ENCODE measurements at regions not wholly inside any gene's neighbourhood (a gene's known extent, or its start where the extent isn't known, plus 50 kb on each side); places are given as distances from the start of the nearest gene placed in this dataset.

DNA sequence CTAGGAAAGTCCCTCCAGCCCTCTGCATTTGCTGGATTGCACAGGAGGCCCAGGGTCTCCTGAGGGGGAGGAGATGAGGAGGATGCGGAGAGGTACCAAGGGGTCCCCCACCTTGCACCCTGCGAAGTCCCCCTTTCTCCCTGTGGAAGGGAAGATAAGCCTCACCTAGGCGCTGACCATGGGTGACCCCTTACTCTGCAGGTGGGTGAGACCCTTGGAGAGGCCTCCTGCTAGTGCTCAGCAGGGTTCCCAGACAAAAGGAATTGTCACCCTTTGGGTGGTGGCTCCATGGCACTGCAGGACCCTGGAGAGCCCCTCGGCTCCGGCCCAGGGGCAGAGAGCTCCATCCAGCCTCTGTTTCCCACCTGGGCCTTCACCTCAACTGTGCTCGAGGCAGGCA is 107.0 kb upstream of the RET start:
- POLR2A ChIA-PET = no interaction called here

DNA sequence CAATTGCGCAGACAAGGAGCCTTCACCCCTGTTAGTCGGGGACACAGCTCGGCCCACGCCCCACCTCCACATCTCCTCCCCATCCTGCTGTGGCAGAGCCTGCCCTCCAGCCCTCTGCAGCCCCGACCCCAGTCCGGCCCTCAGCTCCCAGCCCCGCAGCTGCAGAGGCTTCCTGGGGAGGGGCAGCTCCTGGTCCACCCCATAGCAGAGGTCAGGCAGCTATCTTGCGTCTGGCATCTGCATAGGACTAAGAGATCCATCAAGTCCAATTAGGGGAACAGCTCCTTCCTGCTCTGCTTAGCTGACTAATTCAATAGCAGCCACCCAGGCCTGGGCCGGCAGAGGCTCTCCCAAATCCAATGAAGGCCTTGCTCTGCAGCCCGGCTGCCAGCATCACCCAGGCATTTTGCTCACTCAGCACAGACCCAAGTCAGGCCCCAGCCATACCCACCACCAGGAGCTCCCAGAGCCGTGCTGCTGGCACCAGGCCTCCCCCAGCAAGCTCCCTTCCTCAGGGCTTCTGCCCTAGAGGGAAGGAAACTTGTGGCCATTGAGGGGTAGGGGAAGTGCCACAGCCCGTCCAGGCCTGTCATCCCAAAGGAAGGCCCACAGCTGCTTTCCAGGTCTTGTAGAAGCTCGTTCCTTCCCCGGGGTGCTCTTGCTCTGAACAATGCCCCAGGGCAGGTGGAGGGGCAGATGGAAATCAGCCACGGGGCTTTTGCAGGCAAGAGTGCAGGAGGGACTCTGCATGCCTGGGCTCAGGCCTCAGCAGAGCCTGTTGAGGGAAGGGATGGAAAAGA is 106.2 kb upstream of the RET start:
- CTCF ChIA-PET = no interaction called here
- POLR2A ChIA-PET = no interaction called here

More for the DNA sequence above, 107.0 kb upstream of the RET start:
- CTCF ChIA-PET = no interaction called here

- ChIA-PET POLR2A (no interaction called here), CTCF (no interaction called here)
These were observed 105.6 kb upstream of the RET start for GRCh38 chr10:42971251-42971599.

- POLR2A ChIA-PET = no interaction called here
- CTCF ChIA-PET = no interaction called here
These were observed 103.9 kb upstream of the RET start for GRCh38 chr10:42972946-42973345.

GRCh38 chr10:42973411-42973810 is 103.5 kb upstream of the RET start:
- CTCF ChIA-PET = no interaction called here
- POLR2A ChIA-PET = no interaction called here

DNA sequence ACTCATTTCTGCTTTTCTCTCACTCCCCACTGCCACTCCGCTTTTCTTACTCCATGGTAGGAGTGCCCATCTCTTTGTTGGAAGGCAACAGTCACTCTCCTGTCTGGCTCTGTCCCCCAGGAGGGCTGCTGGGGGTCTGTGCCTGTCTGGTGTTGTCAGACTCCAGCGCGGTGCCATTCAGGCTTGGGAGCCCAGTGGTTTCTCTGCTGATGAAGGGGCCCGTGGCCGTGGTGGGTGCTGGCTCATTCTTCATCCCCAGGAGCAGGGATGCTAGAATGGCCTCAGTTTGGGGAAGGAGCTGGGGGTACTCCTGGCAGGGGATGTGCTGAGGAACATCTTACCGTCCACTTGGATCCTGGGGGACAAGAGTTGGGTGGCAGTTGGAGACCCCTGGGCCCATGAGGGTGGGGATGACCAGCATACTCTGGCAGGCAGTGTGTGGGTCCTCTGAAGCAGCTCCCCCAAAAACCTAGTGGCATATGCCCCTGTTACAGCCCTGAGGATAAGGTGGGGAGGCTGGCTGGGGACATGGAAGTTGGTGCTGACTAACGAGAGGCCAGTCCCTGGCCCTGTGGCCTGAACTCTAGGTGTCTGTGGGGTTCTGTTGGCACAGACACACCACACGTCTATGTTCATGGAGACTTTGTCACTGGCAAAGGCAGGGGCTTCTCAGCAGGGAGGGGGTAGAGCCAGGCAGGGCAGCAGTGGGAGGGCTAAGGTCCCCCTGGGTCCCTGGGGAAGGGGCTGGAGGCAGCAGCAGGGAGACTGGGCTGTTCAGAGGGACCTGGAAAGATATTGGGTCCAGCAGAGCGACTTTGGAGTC is 102.8 kb upstream of the RET start:
- POLR2A ChIA-PET = no interaction called here

GRCh38 chr10:42974693-42975002 is 102.2 kb upstream of the RET start:
- CTCF ChIA-PET = no interaction called here
- POLR2A ChIA-PET = no interaction called here

More for the DNA sequence above, 102.8 kb upstream of the RET start:
- CTCF ChIA-PET = no interaction called here

GRCh38 chr10:42975005-42975493 is 101.8 kb upstream of the RET start:
- ChIA-PET POLR2A (no interaction called here), CTCF (no interaction called here)

- ChIA-PET POLR2A (no interaction called here), CTCF (no interaction called here)
These were observed 101.1 kb upstream of the RET start for GRCh38 chr10:42975558-42976340.

DNA sequence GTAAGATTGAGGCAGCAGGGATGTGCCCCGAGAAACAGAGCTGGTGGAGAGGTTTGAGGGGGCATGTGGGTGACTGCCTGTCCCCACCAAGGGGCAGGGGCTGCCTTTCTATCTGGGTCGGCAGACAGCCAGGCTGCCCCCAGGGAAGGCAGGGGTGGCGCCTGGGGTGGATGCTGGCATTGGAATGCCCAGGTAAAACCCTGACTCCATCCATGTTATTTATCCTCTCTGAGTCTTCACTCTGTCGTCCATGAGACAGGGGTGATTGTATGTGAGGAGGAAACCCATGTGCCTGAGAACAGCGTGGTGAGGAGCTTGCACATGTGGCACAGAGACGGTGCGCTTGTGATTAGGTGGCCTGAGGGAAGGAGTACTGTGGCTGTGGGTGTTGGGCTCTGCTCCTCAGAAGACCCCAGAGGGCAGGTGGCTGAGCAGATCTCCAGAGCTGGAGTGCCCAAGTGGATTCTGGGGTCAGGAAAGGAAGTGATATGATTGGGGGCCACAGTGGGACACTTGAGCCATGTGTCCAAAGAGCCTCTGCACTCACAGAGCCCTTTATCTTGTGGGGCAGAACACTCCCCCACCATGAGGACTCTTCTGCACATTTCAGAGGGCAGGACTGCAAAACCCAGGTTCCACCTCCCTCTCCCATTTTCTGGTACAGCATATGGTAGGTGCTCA is 100.4 kb upstream of the RET start:
- POLR2A ChIA-PET = no interaction called here

GRCh38 chr10:42977032-42977416 is 99.8 kb upstream of the RET start:
- ChIA-PET POLR2A (no interaction called here), CTCF (no interaction called here)

More for the DNA sequence above, 100.4 kb upstream of the RET start:
- CTCF ChIA-PET = no interaction called here

- CTCF ChIA-PET = no interaction called here
These were observed 97.7 kb upstream of the RET start for GRCh38 chr10:42979181-42979580.

DNA sequence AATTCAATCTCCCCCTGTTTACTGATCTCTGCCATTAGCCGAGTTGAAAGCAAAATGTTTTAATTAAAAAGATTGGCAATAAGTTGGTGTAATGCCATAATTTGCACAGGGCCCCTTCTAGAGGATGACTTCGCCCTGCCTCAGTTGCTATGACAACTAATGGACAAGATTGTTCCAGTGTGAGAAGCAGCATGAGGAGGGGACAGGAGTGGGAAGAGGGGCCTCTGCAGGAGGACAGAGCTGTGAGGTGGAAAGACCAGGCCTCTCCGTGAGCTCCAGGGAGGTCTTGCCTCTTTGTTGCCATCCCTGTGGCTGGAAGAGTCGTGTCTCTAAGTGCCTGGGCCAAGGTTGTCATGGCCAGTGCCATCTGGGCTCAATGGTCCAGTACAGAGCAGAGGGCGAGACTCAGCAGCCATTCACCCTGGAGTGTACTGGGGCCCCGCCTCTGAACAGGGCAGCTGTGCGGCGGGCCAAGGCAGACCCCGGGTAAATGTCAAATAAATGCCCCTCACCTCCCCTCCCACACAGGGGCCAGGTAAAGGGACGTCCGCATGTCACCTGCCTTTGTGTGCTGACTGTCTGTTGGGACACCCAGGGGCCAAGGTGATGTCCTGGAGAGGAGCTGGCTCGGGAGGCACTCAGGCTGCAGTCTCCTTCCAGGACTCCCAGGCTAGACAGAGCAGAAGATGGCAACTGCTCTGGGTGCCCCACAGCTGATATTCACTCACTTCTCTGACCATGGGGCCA is 97.0 kb upstream of the RET start:
- POLR2A ChIA-PET = no interaction called here
- CTCF ChIA-PET = no interaction called here

More at GRCh38 chr10:42979181-42979580, 97.7 kb upstream of the RET start:
- POLR2A ChIA-PET = no interaction called here

DNA sequence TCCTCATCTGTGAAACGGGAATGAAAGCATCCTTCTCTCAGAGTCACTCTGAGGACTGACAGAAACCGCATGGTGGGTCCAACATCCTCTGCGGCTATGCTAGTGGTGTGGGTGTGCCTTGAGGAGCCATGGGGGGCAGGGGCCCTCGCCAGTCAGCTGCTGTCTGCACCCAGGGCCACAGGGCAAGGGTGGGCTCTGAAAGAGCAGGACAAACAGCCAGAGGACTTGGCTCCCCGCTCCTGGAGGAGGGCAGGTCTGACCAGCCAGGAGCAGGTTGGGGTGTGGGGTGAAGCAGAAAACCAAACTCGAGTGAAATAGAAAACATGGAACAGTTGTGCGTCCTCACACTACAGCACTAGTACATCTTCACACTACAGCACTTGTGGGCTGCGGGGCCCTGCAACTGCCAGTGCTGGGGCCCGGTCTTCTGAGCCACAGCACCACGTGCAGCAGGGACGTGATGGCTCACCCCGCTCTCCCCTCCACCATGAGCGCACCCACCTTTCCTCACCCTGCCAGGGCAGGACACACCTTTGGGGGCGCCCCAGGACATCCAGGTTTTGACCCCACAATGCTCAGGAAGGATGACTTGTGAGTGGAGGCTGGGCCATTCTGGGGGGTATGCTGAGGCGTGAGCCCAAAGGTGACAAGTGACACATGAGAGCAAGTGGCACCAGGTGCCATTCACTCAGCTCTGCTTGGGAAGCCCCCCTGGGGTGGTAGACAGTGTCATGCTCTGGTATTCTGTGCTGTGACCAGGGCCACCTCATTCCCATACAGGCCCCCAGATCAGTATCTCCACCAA is 96.1 kb upstream of the RET start:
- ChIA-PET CTCF (no interaction called here), POLR2A (no interaction called here)

DNA sequence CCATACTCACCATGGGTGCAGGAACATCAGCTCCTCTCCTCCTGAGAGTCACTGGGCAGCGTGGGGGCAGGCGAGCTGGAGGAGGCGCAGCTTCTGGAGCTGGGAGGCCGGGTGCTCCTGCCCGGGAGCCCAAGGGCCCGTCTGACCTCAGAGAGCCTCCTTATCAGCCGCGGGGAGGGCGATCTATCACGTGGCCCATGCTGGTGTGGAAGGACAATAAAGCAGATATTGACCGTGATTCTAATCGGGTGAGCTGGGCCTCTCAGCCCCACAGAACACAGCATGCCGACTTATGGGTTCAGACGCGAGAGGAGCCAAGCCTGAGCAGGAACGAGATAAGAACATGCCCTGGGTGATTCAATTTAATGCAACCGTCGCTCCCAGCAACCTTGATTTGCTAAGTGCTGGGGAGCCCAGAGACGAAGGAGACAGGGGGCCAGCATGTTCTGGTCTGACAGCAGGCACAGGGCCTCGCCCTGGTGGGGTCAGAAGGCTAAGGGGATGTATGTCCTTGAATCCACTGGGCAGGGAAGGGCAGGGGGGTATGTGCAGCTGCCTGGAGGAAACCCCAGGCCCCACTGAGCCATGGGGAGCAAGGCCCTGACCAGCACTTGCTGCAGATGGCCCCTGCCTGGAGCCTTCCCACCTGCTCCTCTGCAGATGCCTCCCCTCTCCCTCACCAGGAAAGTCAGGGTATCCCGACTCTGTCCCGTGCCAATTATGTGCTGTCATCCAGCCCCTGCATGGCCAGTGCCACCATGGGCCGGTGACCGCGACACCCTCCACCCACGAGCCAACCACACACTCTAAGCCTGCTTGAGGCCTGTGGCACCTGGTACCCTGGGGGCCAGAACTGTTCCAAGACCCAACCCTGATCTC is 95.3 kb upstream of the RET start:
- ChIA-PET POLR2A (no interaction called here), CTCF (no interaction called here)

DNA sequence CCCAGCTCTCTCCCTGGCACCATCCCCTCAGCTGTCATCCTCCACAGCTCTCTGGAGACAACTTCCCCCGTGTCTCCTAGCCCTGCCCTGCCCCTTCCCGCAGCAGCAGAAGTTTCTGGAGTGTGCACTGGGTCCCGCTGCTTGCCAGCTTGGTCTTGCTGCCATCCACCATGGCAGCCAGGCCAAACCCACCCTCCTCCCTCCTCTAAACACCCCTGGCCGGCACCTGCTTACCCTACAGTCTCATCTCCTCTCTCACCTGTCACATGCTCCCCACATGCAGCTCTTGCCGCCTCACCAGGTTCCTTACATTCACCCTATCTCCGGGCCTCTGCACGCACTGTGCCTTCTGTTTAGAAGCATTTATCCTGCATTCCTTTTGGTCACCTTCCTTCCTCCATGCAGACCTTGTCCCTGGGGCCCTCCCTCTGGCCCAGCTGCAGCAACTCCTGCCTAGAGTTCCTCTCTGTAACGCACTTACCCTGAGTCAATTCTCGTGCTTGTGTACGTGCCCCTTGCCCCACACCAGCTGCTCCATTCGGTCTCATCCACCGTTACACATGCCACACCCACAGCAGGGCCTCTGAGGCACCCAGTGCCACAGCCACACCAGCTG is 93.9 kb upstream of the RET start:
- ChIA-PET CTCF (no interaction called here), POLR2A (no interaction called here)

DNA sequence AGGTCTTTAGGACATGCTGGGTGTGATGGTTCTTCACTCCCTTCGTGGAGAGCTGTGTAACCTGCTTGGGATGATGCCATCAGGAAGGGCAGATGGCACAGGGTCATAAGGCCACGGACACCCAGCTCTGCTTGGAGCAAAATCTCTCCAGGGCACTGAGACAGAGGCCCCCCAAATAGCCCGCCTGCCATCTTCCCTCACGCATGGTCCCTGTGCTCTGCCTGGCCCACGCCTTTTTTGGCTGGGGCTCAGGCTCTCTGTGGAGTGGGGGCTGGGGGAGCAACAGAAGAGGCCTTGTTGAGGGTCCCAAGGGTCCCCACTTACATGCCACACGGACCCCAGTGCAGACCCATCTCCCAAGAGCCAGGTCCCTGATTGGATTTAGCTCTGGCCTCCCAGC is 93.3 kb upstream of the RET start:
- ChIA-PET POLR2A (no interaction called here), CTCF (no interaction called here)
